ENCODE measurements at regions not wholly inside any gene's neighbourhood (a gene's known extent, or its start where the extent isn't known, plus 50 kb on each side); places are given as distances from the start of the nearest gene placed in this dataset.

DNA sequence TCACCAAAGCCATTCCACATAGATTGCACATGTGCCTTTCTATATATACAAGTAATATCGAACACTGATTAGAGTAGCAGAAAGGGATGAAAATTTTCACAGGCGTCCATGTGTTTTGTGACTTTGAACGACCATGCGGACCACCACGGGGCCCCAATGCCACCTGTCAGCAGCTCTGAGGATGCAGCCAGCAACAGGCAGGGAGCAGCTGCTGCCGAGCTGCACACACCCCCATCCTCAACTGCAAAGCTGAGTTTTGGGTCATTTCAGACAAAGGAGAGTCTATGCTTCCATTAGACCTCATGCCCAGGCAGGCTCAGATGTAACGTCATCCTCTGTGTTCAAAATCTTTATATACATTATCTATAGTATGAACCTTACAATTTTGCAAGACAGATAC lies 503.8 kb downstream of the IRX1 start:
- TF ChIP-seq POLR2A (IDR thresholded peaks at IDR 0.05; ENCODE audit: low read length) = no peak
- TF ChIP-seq CHD2 (IDR thresholded peaks at IDR 0.05; ENCODE audit: low read length, partially characterized antibody) = no peak
- TF ChIP-seq, protein P1, sequence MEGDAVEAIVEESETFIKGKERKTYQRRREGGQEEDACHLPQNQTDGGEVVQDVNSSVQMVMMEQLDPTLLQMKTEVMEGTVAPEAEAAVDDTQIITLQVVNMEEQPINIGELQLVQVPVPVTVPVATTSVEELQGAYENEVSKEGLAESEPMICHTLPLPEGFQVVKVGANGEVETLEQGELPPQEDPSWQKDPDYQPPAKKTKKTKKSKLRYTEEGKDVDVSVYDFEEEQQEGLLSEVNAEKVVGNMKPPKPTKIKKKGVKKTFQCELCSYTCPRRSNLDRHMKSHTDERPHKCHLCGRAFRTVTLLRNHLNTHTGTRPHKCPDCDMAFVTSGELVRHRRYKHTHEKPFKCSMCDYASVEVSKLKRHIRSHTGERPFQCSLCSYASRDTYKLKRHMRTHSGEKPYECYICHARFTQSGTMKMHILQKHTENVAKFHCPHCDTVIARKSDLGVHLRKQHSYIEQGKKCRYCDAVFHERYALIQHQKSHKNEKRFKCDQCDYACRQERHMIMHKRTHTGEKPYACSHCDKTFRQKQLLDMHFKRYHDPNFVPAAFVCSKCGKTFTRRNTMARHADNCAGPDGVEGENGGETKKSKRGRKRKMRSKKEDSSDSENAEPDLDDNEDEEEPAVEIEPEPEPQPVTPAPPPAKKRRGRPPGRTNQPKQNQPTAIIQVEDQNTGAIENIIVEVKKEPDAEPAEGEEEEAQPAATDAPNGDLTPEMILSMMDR (IDR thresholded peaks at IDR 0.05) = no peak
- TF ChIP-seq RFX5 (IDR thresholded peaks at IDR 0.05) = no peak
- TF ChIP-seq REST (IDR thresholded peaks at IDR 0.05) = no peak
- TF ChIP-seq, protein P2, sequence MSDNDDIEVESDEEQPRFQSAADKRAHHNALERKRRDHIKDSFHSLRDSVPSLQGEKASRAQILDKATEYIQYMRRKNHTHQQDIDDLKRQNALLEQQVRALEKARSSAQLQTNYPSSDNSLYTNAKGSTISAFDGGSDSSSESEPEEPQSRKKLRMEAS (IDR thresholded peaks at IDR 0.05) = no peak
